Breast epithelium (tissue), 4 donors: ENCODE measurements at regions not wholly inside any gene's neighbourhood (a gene's known extent, or its start where the extent isn't known, plus 50 kb on each side); places are given as distances from the start of the nearest gene placed in this dataset.

ENCODE experiments used
- DNase-seq, 2 donors: peaks; one replicate each; pipeline ENCODE4 v3.0.0-alpha.2; 2019; ENCODE audit warnings: low spot score in 2 of 2
- H3K27ac ChIP-seq, 2 donors: fragments of 200-600 bp; sonication (generic) in 1 of 2; one replicate each; pipeline ENCODE4 v1.5.1; 2016 to 2019; ENCODE audit warnings: mild to moderate bottlenecking in 1 of 2
- H3K27me3 ChIP-seq, 2 donors: fragments of 200-600 bp; sonication (generic) in 1 of 2; one replicate each; pipeline versions ENCODE4 v1.5.1 to v1.6.0; 2017 to 2019; ENCODE audit warnings: control low read depth in 1 of 2, mild to moderate bottlenecking in 1 of 2
- H3K36me3 ChIP-seq: fragments of 200-600 bp; one replicate; pipeline ENCODE4 v1.5.1; 2019
- H3K4me1 ChIP-seq, 2 donors: fragments of 200-600 bp; sonication (generic); one replicate each; pipeline ENCODE4 v1.5.1; 2016 to 2019; ENCODE audit warnings: control low read depth in 1 of 2
- H3K4me3 ChIP-seq, 3 donors: fragments of 200-600 bp; sonication (generic); 1 replicate in 2 of 3; 2 replicates in 1 of 3; pipeline ENCODE4 v1.5.1; 2016 to 2019; ENCODE audit warnings: mild to moderate bottlenecking in 3 of 3, moderate library complexity in 2 of 3
- H3K9me3 ChIP-seq, 2 donors: fragments of 200-600 bp; sonication (generic) in 1 of 2; one replicate each; pipeline ENCODE4 v1.5.1; 2016 to 2019; ENCODE audit warnings: control low read depth in 1 of 2
- CTCF ChIP-seq, 3 donors: fragments of 450-650 bp; IDR thresholded peaks; one replicate each; pipeline ENCODE4 v1.5.1; 2016 to 2017; ENCODE audit warnings: antibody characterized with exemption in 3 of 3, mild to moderate bottlenecking in 3 of 3, moderate library complexity in 3 of 3
- POLR2A ChIP-seq: fragments of 450-650 bp; IDR thresholded peaks from one replicate; pipeline ENCODE4 v1.6.1; 2016; ENCODE audit warnings: antibody characterized with exemption, mild to moderate bottlenecking, moderate library complexity
- POLR2AphosphoS5 ChIP-seq, 3 donors: sonication (generic); formaldehyde crosslinking; IDR thresholded peaks; one replicate each; pipeline ENCODE4 v1.6.1; 2017; ENCODE audit warnings: antibody characterized with exemption in 3 of 3
- intact Hi-C: fragments of 100-400 bp; cut with DNase I; formaldehyde crosslinking; loops from one replicate; pipeline ENCODE4 v1.15.1; 2023; ENCODE audit warnings: low total_unique reads

- intact Hi-C loops = no loop called here
- H3K27ac ChIP-seq = no peak overlapping the region
- H3K27me3 ChIP-seq = no peaks in the 10 kb centered on the region
- H3K9me3 ChIP-seq = no peaks in the 10 kb centered on the region
- H3K4me1 ChIP-seq = no peaks in the 10 kb centered on the region
- DNase-seq = no peak
- no peaks in the 10 kb centered on the region for H3K36me3 ChIP-seq
- no peak for TF ChIP-seq POLR2AphosphoS5 (IDR thresholded peaks at IDR 0.05)
- no peak for TF ChIP-seq CTCF (IDR thresholded peaks at IDR 0.05)
- TF ChIP-seq POLR2A = no peak
- no peak overlapping the region for H3K4me3 ChIP-seq
These were observed 567.2 kb downstream of the CDH26 start for GRCh38 chr20:60525397-60525796.

- no peaks in the 10 kb centered on the region for H3K4me1 ChIP-seq
- H3K9me3 ChIP-seq = no peaks in the 10 kb centered on the region
- no peak for DNase-seq
- H3K27ac ChIP-seq = no peak overlapping the region
- no peaks in the 10 kb centered on the region for H3K27me3 ChIP-seq
- TF ChIP-seq POLR2A (no peak), POLR2AphosphoS5 (IDR thresholded peaks at IDR 0.05) (no peak), CTCF (IDR thresholded peaks at IDR 0.05) (no peak)
- no peaks in the 10 kb centered on the region for H3K36me3 ChIP-seq
- intact Hi-C loops = no loop called here
- no peak overlapping the region for H3K4me3 ChIP-seq
These were observed 569.4 kb downstream of the CDH26 start for GRCh38 chr20:60527656-60528055.

- Histone ChIP-seq H3K4me3 (no peak overlapping the region), H3K27ac (no peak overlapping the region), H3K27me3 (no peaks in the 10 kb centered on the region), H3K9me3 (no peaks in the 10 kb centered on the region), H3K4me1 (no peaks in the 10 kb centered on the region), H3K36me3 (no peaks in the 10 kb centered on the region)
- intact Hi-C loops = no loop called here
- no peak for TF ChIP-seq POLR2AphosphoS5 (IDR thresholded peaks at IDR 0.05)
- no peak for TF ChIP-seq CTCF (IDR thresholded peaks at IDR 0.05)
- no peak for DNase-seq
These were observed 569.9 kb downstream of the CDH26 start for GRCh38 chr20:60528141-60528540.

- no peak for TF ChIP-seq POLR2AphosphoS5 (IDR thresholded peaks at IDR 0.05)
- TF ChIP-seq POLR2A = no peak
- no peak for TF ChIP-seq CTCF (IDR thresholded peaks at IDR 0.05)
- no peak overlapping the region for H3K4me3 ChIP-seq
- H3K9me3 ChIP-seq = no peaks in the 10 kb centered on the region
- no peak overlapping the region for H3K27ac ChIP-seq
- no peak for DNase-seq
- H3K27me3 ChIP-seq = no peaks in the 10 kb centered on the region
- intact Hi-C loops = no loop called here
- no peaks in the 10 kb centered on the region for H3K36me3 ChIP-seq
- no peaks in the 10 kb centered on the region for H3K4me1 ChIP-seq
These were observed 570.9 kb downstream of the CDH26 start for GRCh38 chr20:60529149-60529548.

GRCh38 chr20:60535211-60535610 lies 577.0 kb downstream of the CDH26 start:
- intact Hi-C loops = no loop called here
- no peak overlapping the region for H3K27ac ChIP-seq
- no peak for TF ChIP-seq POLR2A
- no peak for TF ChIP-seq POLR2AphosphoS5 (IDR thresholded peaks at IDR 0.05)
- no peak for TF ChIP-seq CTCF (IDR thresholded peaks at IDR 0.05)
- H3K4me1 ChIP-seq = no peaks in the 10 kb centered on the region
- H3K9me3 ChIP-seq = no peaks in the 10 kb centered on the region
- DNase-seq = peak in 1 of 2 donors; percentile 29
- no peaks in the 10 kb centered on the region for H3K36me3 ChIP-seq
- H3K4me3 ChIP-seq = no peak overlapping the region
- H3K27me3 ChIP-seq = no peaks in the 10 kb centered on the region
